Esophagus muscularis mucosa (tissue), 4 donors: ENCODE measurements at regions not wholly inside any gene's neighbourhood (a gene's known extent, or its start where the extent isn't known, plus 50 kb on each side); places are given as distances from the start of the nearest gene placed in this dataset.
A peak's percentile ranks its signal among the peaks of the same experiment; 100 is the strongest.

Source experiments
- DNase-seq: peaks from one replicate; pipeline ENCODE4 v3.0.0-alpha.2; 2017; ENCODE audit errors: extremely low spot score
- H3K27ac ChIP-seq, 4 donors: fragments of 200-600 bp; sonication (generic); replicated peaks in 1 of 4; 1 replicate in 3 of 4; 2 replicates in 1 of 4; pipeline ENCODE4 v1.5.1; 2016 to 2019; ENCODE audit warnings: mild to moderate bottlenecking in 1 of 4
- H3K27me3 ChIP-seq, 4 donors: fragments of 200-600 bp; sonication (generic); one replicate each; pipeline versions ENCODE4 v1.5.1 to v1.6.0; 2016 to 2019
- H3K36me3 ChIP-seq, 4 donors: fragments of 200-600 bp; sonication (generic); one replicate each; pipeline ENCODE4 v1.5.1; 2016 to 2019
- H3K4me1 ChIP-seq, 4 donors: fragments of 200-600 bp; sonication (generic); one replicate each; pipeline ENCODE4 v1.5.1; 2016 to 2019
- H3K4me3 ChIP-seq, 4 donors: fragments of 200-600 bp; sonication (generic); 1 replicate in 2 of 4; 2 replicates in 2 of 4; pipeline ENCODE4 v1.5.1; 2016 to 2019; ENCODE audit warnings: mild to moderate bottlenecking in 4 of 4, moderate library complexity in 1 of 4
- H3K9me3 ChIP-seq, 4 donors: fragments of 200-600 bp; sonication (generic); 1 replicate in 3 of 4; 2 replicates in 1 of 4; pipeline ENCODE4 v1.5.1; 2016 to 2019
- EP300 ChIP-seq: sonication (generic); formaldehyde crosslinking; IDR thresholded peaks from one replicate; pipeline ENCODE4 v1.6.1; 2017; ENCODE audit warnings: antibody characterized with exemption
- POLR2A ChIP-seq: fragments of 450-650 bp; IDR thresholded peaks from one replicate; pipeline ENCODE4 v1.6.1; 2017; ENCODE audit warnings: antibody characterized with exemption, moderate library complexity, mild to moderate bottlenecking, low read depth
- POLR2AphosphoS5 ChIP-seq, 2 donors: sonication (generic); formaldehyde crosslinking; IDR thresholded peaks; one replicate each; pipeline ENCODE4 v1.6.1; 2017; ENCODE audit warnings: antibody characterized with exemption in 2 of 2
- WGBS: methylation state at CpG from one replicate; pipeline ENCODE4 v1.1.5; 2018; 5-methylcytosine and 5-hydroxymethylcytosine counted together
- intact Hi-C: fragments of 100-400 bp; cut with DNase I; formaldehyde crosslinking; loops from one replicate; pipeline ENCODE4 v1.15.1; 2023
- TF ChIP-seq, protein P1 (sequence below), 3 experiments: fragments of 200-600 bp in 2 of 3; fragments of 450-650 bp in 1 of 3; sonication (generic) in 2 of 3; IDR thresholded peaks; one replicate each; pipeline ENCODE4 v1.5.1; 2017 to 2019; ENCODE audit warnings: antibody characterized with exemption in 3 of 3, mild to moderate bottlenecking in 2 of 3, moderate library complexity in 1 of 3

DNA sequence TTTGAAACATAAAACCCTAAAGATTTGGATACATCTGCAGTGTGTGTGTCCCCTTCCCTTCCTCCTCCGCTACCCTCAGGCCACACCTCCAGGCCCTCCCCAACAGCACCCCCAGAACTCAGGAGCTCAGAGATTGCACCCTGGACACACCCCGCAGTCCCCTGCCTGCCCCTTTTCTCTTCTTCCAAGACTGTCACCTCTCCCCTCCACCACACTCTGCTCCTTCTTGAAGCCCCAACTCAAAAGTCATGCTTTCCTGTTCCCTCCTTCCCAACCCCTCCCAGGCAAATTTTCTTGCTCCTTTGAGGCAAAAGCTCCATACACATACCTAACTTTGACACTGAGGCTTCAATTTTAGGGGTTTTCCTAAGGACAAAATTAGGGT lies 285.7 kb upstream of the STT3B start:
- Histone ChIP-seq H3K4me3 (no peak overlapping the region), H3K36me3 (no peaks in the 10 kb centered on the region), H3K4me1 (no peaks in the 10 kb centered on the region), H3K27me3 (no peaks in the 10 kb centered on the region), H3K27ac (no peak overlapping the region), H3K9me3 (no peaks in the 10 kb centered on the region)
- intact Hi-C loops = no loop called here
- TF ChIP-seq, protein P1, sequence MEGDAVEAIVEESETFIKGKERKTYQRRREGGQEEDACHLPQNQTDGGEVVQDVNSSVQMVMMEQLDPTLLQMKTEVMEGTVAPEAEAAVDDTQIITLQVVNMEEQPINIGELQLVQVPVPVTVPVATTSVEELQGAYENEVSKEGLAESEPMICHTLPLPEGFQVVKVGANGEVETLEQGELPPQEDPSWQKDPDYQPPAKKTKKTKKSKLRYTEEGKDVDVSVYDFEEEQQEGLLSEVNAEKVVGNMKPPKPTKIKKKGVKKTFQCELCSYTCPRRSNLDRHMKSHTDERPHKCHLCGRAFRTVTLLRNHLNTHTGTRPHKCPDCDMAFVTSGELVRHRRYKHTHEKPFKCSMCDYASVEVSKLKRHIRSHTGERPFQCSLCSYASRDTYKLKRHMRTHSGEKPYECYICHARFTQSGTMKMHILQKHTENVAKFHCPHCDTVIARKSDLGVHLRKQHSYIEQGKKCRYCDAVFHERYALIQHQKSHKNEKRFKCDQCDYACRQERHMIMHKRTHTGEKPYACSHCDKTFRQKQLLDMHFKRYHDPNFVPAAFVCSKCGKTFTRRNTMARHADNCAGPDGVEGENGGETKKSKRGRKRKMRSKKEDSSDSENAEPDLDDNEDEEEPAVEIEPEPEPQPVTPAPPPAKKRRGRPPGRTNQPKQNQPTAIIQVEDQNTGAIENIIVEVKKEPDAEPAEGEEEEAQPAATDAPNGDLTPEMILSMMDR (IDR thresholded peaks at IDR 0.05) = no peak
- TF ChIP-seq POLR2A (no peak), EP300 (no peak), POLR2AphosphoS5 (IDR thresholded peaks at IDR 0.05) (no peak)
- DNase-seq = peak; percentile 45
- 83% methylated on average over 2 of the region's 2 CpGs for WGBS

DNA sequence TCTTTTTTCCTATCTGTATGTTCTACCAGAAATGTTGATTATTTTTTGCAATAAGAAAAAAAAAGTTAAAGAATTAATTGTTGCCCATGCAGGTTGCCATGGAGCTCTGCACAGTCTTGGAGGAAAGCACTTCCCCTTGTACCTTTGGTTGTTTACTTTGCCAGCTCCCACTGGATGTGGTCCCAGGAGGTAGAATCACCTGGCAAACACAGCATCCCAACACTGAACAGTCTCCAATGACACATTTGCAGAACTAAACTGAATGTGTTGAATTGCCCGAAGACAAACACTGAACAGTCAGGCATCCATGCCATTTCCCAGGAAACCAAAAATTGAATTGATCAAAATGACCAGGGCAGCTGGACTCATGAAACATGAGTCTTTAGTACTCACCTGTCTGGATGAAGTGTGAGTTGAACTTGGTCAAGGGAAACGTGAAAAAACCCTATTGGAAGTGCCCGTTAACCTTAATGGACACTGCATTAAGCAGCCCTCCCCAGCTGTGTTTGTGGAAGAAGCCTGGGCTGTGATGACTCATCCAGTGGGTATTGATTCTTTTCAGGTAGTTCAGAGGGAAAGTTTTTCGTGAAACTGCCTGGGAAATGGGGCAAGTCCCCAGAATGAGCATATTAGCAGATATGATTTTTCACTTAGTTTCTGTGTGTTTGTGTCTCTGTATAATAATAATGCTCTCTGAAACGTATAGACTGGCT lies 284.7 kb upstream of the STT3B start:
- TF ChIP-seq POLR2AphosphoS5 (IDR thresholded peaks at IDR 0.05) (no peak), POLR2A (no peak), EP300 (no peak)
- TF ChIP-seq, protein P1 (IDR thresholded peaks at IDR 0.05) = no peak
- H3K4me1 ChIP-seq = no peaks in the 10 kb centered on the region
- no peaks in the 10 kb centered on the region for H3K36me3 ChIP-seq
- no peaks in the 10 kb centered on the region for H3K27me3 ChIP-seq
- peak; percentile 57 for DNase-seq
- WGBS = 86% methylated on average over 5 of the region's 5 CpGs
- no peak overlapping the region for H3K27ac ChIP-seq
- H3K9me3 ChIP-seq = no peaks in the 10 kb centered on the region
- H3K4me3 ChIP-seq = no peak overlapping the region
- intact Hi-C loops = no loop called here

DNA sequence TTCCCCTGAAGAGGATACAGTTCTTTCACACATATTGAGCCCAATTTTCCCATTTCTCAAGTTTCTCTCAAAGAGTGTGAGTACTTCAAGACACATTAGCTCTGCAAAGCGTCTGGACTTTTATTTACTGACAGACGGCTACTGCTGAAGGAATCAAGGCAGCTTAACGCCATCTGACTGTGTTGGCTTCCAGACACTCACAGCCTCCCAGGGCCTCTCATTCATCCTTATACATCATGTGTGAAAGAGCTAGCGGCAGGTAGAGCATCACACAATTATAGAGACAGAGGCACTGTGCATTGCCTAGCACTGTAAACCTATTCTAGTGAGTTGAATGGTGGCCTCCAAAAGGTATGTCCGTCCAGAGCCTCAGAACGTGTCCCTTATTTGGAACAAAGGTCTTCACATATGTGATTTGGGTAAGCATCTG lies 284.1 kb upstream of the STT3B start:
- no peaks in the 10 kb centered on the region for H3K4me1 ChIP-seq
- H3K27ac ChIP-seq = no peak overlapping the region
- intact Hi-C loops = no loop called here
- no peaks in the 10 kb centered on the region for H3K27me3 ChIP-seq
- WGBS = 97% methylated on average over 5 of the region's 6 CpGs
- TF ChIP-seq POLR2A (no peak), POLR2AphosphoS5 (IDR thresholded peaks at IDR 0.05) (no peak), EP300 (no peak)
- TF ChIP-seq, protein P1 (IDR thresholded peaks at IDR 0.05) = no peak
- no peaks in the 10 kb centered on the region for H3K36me3 ChIP-seq
- peak; percentile 37 for DNase-seq
- no peaks in the 10 kb centered on the region for H3K9me3 ChIP-seq
- no peak overlapping the region for H3K4me3 ChIP-seq

DNA sequence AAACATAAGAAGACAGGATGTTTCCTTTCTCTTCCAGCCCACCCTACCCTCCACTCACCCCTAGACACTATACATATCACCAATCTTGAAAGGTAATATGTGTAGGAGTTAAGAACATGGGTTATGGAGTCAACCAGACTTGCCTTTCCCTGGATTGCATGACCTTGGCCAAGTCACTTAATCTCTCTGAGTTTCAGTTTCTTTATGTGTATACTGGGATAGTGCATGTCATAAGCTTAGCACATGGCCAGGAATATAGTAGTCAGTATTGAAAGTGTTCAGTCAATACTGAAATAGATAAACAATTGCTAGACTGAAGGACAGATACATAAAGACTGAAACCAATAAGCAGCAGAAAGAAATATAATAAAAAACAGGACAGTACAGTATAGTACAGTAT lies 283.2 kb upstream of the STT3B start:
- H3K4me3 ChIP-seq = no peak overlapping the region
- no peak for TF ChIP-seq EP300
- no peak for TF ChIP-seq POLR2A
- TF ChIP-seq POLR2AphosphoS5 (IDR thresholded peaks at IDR 0.05) = no peak
- TF ChIP-seq, protein P1 (IDR thresholded peaks at IDR 0.05) = no peak
- H3K9me3 ChIP-seq = no peaks in the 10 kb centered on the region
- no peak overlapping the region for H3K27ac ChIP-seq
- H3K4me1 ChIP-seq = no peaks in the 10 kb centered on the region
- H3K36me3 ChIP-seq = no peaks in the 10 kb centered on the region
- intact Hi-C loops = no loop called here
- peak; percentile 7 for DNase-seq
- no peaks in the 10 kb centered on the region for H3K27me3 ChIP-seq
